Epithelial cell of proximal tubule (primary cell): ENCODE measurements at regions not wholly inside any gene's neighbourhood (a gene's known extent, or its start where the extent isn't known, plus 50 kb on each side); places are given as distances from the start of the nearest gene placed in this dataset.

ENCODE experiments used
- DNase-seq: peaks from one replicate; pipeline ENCODE4 v3.0.0-alpha.2; 2011; ENCODE audit warnings: low read depth
- H3K4me3 ChIP-seq: 2 replicates; pipeline ENCODE4 v1.5.1; 2011; ENCODE audit warnings: low read depth, mild to moderate bottlenecking, low read length
- CTCF ChIP-seq: conservative IDR thresholded peaks from 2 replicates; pipeline ENCODE4 v1.5.1; 2012; ENCODE audit warnings: low read depth, mild to moderate bottlenecking, low read length

GRCh38 chr9:7376213-7376612 is 423.4 kb downstream of the DMAC1 start:
- no peak for TF ChIP-seq CTCF
- H3K4me3 ChIP-seq: no peak overlapping the region
- no peak for DNase-seq

- H3K4me3 ChIP-seq: no peak overlapping the region
- no peak for TF ChIP-seq CTCF
- peak; percentile 13 for DNase-seq
Observed at GRCh38 chr9:7375013-7375511, 424.5 kb downstream of the DMAC1 start.

GRCh38 chr9:7370988-7371387 is 428.6 kb downstream of the DMAC1 start:
- DNase-seq: no peak
- no peak overlapping the region for H3K4me3 ChIP-seq
- no peak for TF ChIP-seq CTCF

- no peak for TF ChIP-seq CTCF
- DNase-seq: no peak
- H3K4me3 ChIP-seq: no peak overlapping the region
Observed at GRCh38 chr9:7370381-7370780, 429.2 kb downstream of the DMAC1 start.

- no peak for DNase-seq
Observed at GRCh38 chr9:7369384-7369821, 430.2 kb downstream of the DMAC1 start.

GRCh38 chr9:7368410-7369292 is 430.9 kb downstream of the DMAC1 start:
- TF ChIP-seq CTCF: no peak

More at GRCh38 chr9:7369384-7369821, 430.2 kb downstream of the DMAC1 start:
- no peak overlapping the region for H3K4me3 ChIP-seq
- no peak for TF ChIP-seq CTCF

More at GRCh38 chr9:7368410-7369292, 430.9 kb downstream of the DMAC1 start:
- no peak overlapping the region for H3K4me3 ChIP-seq
- DNase-seq: no peak
